ENCODE measurements at regions not wholly inside any gene's neighbourhood (a gene's known extent, or its start where the extent isn't known, plus 50 kb on each side); places are given as distances from the start of the nearest gene placed in this dataset.

DNA sequence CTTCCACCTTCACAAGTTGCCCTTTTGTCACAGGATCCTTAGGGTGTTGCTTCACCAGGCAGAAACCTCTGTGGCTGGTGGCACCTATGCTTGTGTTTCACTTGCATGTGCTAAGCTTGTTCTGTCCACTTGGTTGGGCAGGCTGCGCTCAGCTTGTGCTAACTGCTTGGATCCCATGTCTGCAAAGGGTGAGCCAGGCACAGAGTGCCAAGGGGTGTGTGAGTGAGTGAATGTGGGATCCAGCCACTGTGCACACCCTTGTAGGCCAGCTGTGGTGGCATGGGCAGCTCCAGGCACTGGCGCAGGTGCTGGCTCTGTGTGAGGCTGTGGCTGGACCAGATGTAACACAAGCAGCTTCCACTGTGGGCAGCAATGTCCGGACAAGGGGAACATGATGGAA is 728.7 kb upstream of the ROBO1 start:
- TF ChIP-seq POLR2A (IDR thresholded peaks at IDR 0.05) = no peak
- TF ChIP-seq, protein P1, sequence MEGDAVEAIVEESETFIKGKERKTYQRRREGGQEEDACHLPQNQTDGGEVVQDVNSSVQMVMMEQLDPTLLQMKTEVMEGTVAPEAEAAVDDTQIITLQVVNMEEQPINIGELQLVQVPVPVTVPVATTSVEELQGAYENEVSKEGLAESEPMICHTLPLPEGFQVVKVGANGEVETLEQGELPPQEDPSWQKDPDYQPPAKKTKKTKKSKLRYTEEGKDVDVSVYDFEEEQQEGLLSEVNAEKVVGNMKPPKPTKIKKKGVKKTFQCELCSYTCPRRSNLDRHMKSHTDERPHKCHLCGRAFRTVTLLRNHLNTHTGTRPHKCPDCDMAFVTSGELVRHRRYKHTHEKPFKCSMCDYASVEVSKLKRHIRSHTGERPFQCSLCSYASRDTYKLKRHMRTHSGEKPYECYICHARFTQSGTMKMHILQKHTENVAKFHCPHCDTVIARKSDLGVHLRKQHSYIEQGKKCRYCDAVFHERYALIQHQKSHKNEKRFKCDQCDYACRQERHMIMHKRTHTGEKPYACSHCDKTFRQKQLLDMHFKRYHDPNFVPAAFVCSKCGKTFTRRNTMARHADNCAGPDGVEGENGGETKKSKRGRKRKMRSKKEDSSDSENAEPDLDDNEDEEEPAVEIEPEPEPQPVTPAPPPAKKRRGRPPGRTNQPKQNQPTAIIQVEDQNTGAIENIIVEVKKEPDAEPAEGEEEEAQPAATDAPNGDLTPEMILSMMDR (IDR thresholded peaks at IDR 0.05) = no peak
- no peak for TF ChIP-seq POLR2AphosphoS5 (IDR thresholded peaks at IDR 0.05)
